ENCODE measurements at regions not wholly inside any gene's neighbourhood (a gene's known extent, or its start where the extent isn't known, plus 50 kb on each side); places are given as distances from the start of the nearest gene placed in this dataset.
"Not testable (repeated sequence)": the region's sequence is repeated elsewhere in the genome, so short reads cannot be mapped to it uniquely, and the experiment has no call there.

GRCh38 chr4:108446556-108446955 lies 173.8 kb upstream of the RPL34 start:
- H3K36me3 Mint-ChIP-seq: no peaks in the 10 kb centered on the region
- 89% methylated on average over 7 of the region's 7 CpGs for WGBS (ENCODE audit: insufficient coverage)

GRCh38 chr4:108445716-108446115 lies 174.7 kb upstream of the RPL34 start:
- H3K27me3 ChIP-seq (ENCODE audit: control insufficient read depth, insufficient read depth, low read length): no peaks in the 10 kb centered on the region
- 71% methylated on average over 1 of the region's 2 CpGs for WGBS (ENCODE audit: insufficient coverage)
- intact Hi-C loops (cut with micrococcal nuclease): no loop called here
- no peak for DNase-seq
- no peak for ATAC-seq
- H3K4me3 Mint-ChIP-seq: no peak overlapping the region
- no peaks in the 10 kb centered on the region for H3K36me3 ChIP-seq (ENCODE audit: control insufficient read depth, insufficient read depth, low read length)
- no peak overlapping the region for H3K27ac Mint-ChIP-seq
- TF ChIP-seq, protein P1, sequence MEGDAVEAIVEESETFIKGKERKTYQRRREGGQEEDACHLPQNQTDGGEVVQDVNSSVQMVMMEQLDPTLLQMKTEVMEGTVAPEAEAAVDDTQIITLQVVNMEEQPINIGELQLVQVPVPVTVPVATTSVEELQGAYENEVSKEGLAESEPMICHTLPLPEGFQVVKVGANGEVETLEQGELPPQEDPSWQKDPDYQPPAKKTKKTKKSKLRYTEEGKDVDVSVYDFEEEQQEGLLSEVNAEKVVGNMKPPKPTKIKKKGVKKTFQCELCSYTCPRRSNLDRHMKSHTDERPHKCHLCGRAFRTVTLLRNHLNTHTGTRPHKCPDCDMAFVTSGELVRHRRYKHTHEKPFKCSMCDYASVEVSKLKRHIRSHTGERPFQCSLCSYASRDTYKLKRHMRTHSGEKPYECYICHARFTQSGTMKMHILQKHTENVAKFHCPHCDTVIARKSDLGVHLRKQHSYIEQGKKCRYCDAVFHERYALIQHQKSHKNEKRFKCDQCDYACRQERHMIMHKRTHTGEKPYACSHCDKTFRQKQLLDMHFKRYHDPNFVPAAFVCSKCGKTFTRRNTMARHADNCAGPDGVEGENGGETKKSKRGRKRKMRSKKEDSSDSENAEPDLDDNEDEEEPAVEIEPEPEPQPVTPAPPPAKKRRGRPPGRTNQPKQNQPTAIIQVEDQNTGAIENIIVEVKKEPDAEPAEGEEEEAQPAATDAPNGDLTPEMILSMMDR (IDR thresholded peaks at IDR 0.05): no peak
- H3K4me3 ChIP-seq (ENCODE audit: low read length): no peak overlapping the region
- H3K27me3 Mint-ChIP-seq (ENCODE audit: low read depth in 2 of 2): peaks cover 10 to 23% of the 10 kb centered on the region in 2 donors
- H3K36me3 Mint-ChIP-seq: no peaks in the 10 kb centered on the region
- no peak overlapping the region for H3K27ac ChIP-seq (ENCODE audit: low read length)
- H3K9me3 ChIP-seq (ENCODE audit: control insufficient read depth, insufficient read depth, low read length): no peaks in the 10 kb centered on the region
- H3K9me3 Mint-ChIP-seq: no peaks in the 10 kb centered on the region
- no peaks in the 10 kb centered on the region for H3K4me1 Mint-ChIP-seq
- no peaks in the 10 kb centered on the region for H3K4me1 ChIP-seq (ENCODE audit: control insufficient read depth, insufficient read depth, low read length)

More at GRCh38 chr4:108446556-108446955, 173.8 kb upstream of the RPL34 start:
- no peaks in the 10 kb centered on the region for H3K36me3 ChIP-seq (ENCODE audit: control insufficient read depth, insufficient read depth, low read length)
- no peaks in the 10 kb centered on the region for H3K4me1 ChIP-seq (ENCODE audit: control insufficient read depth, insufficient read depth, low read length)
- H3K27ac ChIP-seq (ENCODE audit: low read length): no peak overlapping the region
- Mint-ChIP-seq H3K27ac (no peak overlapping the region), H3K27me3 (ENCODE audit: low read depth in 2 of 2) (peaks cover 8 to 23% of the 10 kb centered on the region in 2 donors), H3K4me3 (no peak overlapping the region), H3K4me1 (no peaks in the 10 kb centered on the region), H3K9me3 (no peaks in the 10 kb centered on the region)
- H3K9me3 ChIP-seq (ENCODE audit: control insufficient read depth, insufficient read depth, low read length): no peaks in the 10 kb centered on the region
- DNase-seq (no peak), ATAC-seq (no peak)
- intact Hi-C loops (cut with micrococcal nuclease): no loop called here
- H3K4me3 ChIP-seq (ENCODE audit: low read length): no peak overlapping the region
- TF ChIP-seq, protein P1 (IDR thresholded peaks at IDR 0.05): no peak
- no peaks in the 10 kb centered on the region for H3K27me3 ChIP-seq (ENCODE audit: control insufficient read depth, insufficient read depth, low read length)

- no peak for ATAC-seq
- Histone ChIP-seq H3K4me1 (ENCODE audit: control insufficient read depth, insufficient read depth, low read length) (no peaks in the 10 kb centered on the region), H3K27me3 (ENCODE audit: control insufficient read depth, insufficient read depth, low read length) (no peaks in the 10 kb centered on the region), H3K36me3 (ENCODE audit: control insufficient read depth, insufficient read depth, low read length) (no peaks in the 10 kb centered on the region), H3K4me3 (ENCODE audit: low read length) (no peak overlapping the region), H3K27ac (ENCODE audit: low read length) (no peak overlapping the region), H3K9me3 (ENCODE audit: control insufficient read depth, insufficient read depth, low read length) (no peaks in the 10 kb centered on the region)
- Mint-ChIP-seq H3K4me3 (no peak overlapping the region), H3K4me1 (no peaks in the 10 kb centered on the region), H3K36me3 (no peaks in the 10 kb centered on the region), H3K27me3 (ENCODE audit: low read depth in 2 of 2) (peaks cover 10 to 30% of the 10 kb centered on the region in 2 donors), H3K9me3 (no peaks in the 10 kb centered on the region), H3K27ac (no peak overlapping the region)
- no peak for DNase-seq
- TF ChIP-seq, protein P1 (IDR thresholded peaks at IDR 0.05): no peak
- intact Hi-C loops (cut with micrococcal nuclease): no loop called here
- WGBS (ENCODE audit: insufficient coverage): 86% methylated on average over 3 of the region's 3 CpGs
Measured at GRCh38 chr4:108443585-108443984, 176.8 kb upstream of the RPL34 start.

DNA sequence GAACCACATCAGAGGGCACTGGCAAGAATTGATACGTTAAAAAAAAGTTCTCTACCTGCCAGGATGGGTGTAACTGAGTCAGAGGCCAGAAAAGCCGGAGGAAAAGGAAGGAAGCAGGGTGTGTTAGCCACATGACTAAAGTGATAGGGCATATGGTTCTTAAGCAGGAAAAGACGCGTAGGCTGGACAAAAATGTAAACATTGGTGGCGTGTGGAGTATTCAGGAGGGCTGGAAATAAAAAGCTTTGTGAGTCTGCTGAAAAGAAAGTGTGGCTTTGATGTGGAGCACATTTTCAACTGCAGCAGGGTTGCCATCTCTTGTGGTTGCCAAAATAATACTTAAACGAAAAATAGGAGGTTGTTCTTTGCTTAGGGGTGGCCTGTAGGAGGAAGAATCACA lies 186.5 kb upstream of the RPL34 start:
- H3K4me3 Mint-ChIP-seq: peak overlapping the region; percentile 65
- no peaks in the 10 kb centered on the region for H3K36me3 Mint-ChIP-seq
- DNase-seq (peak in 1 of 2 donors; percentile 69), ATAC-seq (peak in 1 of 3 donors; percentile 45)
- intact Hi-C loops (cut with micrococcal nuclease): no loop called here
- 16% methylated on average over 6 of the region's 6 CpGs for WGBS (ENCODE audit: insufficient coverage)
- no peak overlapping the region for H3K4me3 ChIP-seq (ENCODE audit: low read length)
- H3K9me3 Mint-ChIP-seq: no peaks in the 10 kb centered on the region
- H3K27ac ChIP-seq (ENCODE audit: low read length): peak overlapping the region; percentile 37
- H3K9me3 ChIP-seq (ENCODE audit: control insufficient read depth, insufficient read depth, low read length): no peaks in the 10 kb centered on the region
- no peaks in the 10 kb centered on the region for H3K36me3 ChIP-seq (ENCODE audit: control insufficient read depth, insufficient read depth, low read length)
- H3K27me3 ChIP-seq (ENCODE audit: control insufficient read depth, insufficient read depth, low read length): no peaks in the 10 kb centered on the region
- peaks cover 15% of the 10 kb centered on the region for H3K4me1 ChIP-seq (ENCODE audit: control insufficient read depth, insufficient read depth, low read length)
- peak overlapping the region; percentile 11 to 25 for H3K27ac Mint-ChIP-seq
- H3K4me1 Mint-ChIP-seq: peaks cover 11 to 12% of the 10 kb centered on the region in 2 donors
- H3K27me3 Mint-ChIP-seq (ENCODE audit: low read depth in 2 of 2): no peaks in the 10 kb centered on the region
- TF ChIP-seq, protein P1 (IDR thresholded peaks at IDR 0.05): no peak

DNA sequence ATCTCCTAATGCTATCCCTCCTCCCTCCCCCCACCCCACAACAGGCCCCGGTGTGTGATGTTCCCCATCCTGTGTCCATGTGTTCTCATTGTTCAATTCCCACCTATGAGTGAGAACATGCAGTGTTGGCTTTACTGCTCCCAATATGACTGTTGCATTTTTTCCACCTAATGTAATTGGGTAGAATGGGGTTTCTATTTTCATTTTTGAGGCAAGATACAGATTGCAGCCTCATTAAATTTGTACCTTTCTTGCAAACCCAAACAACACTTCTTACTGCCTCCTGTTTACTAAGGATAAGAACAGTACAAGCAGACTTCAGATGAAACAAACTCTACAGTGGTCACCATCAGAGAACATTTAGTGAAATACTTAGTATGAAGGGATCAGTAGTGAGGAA lies 187.0 kb upstream of the RPL34 start:
- H3K27ac ChIP-seq (ENCODE audit: low read length); H3K36me3 Mint-ChIP-seq: not testable (repeated sequence)
- peak overlapping the region; percentile 65 for H3K4me3 Mint-ChIP-seq

More for the DNA sequence above, 187.0 kb upstream of the RPL34 start:
- ATAC-seq: peak in 1 of 3 donors; percentile 30
- H3K27ac Mint-ChIP-seq: peak overlapping the region; percentile 11 to 25
- H3K36me3 ChIP-seq (ENCODE audit: control insufficient read depth, insufficient read depth, low read length); DNase-seq; H3K4me3 ChIP-seq (ENCODE audit: low read length); intact Hi-C loops (cut with micrococcal nuclease); H3K27me3 Mint-ChIP-seq (ENCODE audit: low read depth in 2 of 2); H3K9me3 Mint-ChIP-seq; H3K9me3 ChIP-seq (ENCODE audit: control insufficient read depth, insufficient read depth, low read length); H3K27me3 ChIP-seq (ENCODE audit: control insufficient read depth, insufficient read depth, low read length): not testable (repeated sequence)
- peaks cover 15% of the 10 kb centered on the region for H3K4me1 ChIP-seq (ENCODE audit: control insufficient read depth, insufficient read depth, low read length)
- 100% methylated on average over 1 of the region's 1 CpG for WGBS (ENCODE audit: insufficient coverage)
- H3K4me1 Mint-ChIP-seq: peaks cover 11 to 12% of the 10 kb centered on the region in 2 donors
